Astrocyte of the cerebellum (primary cell): ENCODE measurements at regions not wholly inside any gene's neighbourhood (a gene's known extent, or its start where the extent isn't known, plus 50 kb on each side); places are given as distances from the start of the nearest gene placed in this dataset.

ENCODE experiments used
- DNase-seq: peaks from one replicate; pipeline ENCODE4 v3.0.0-alpha.2; 2011; ENCODE audit warnings: low read depth
- H3K4me3 ChIP-seq: 2 replicates; pipeline ENCODE4 v1.5.1; 2011; ENCODE audit warnings: mild to moderate bottlenecking, low read depth, low read length, moderate library complexity
- in situ Hi-C: cut with HindIII; loops from 2 replicates; pipeline ENCODE4 v1.10.0; 2017; ENCODE audit warnings: low sequenced_read_pairs
- TF ChIP-seq, protein P1 (sequence below): IDR thresholded peaks from 2 replicates; pipeline ENCODE4 v1.5.1; 2012; ENCODE audit warnings: low read length, low read depth, moderate library complexity, mild to moderate bottlenecking; ENCODE audit errors: missing control alignments

DNA sequence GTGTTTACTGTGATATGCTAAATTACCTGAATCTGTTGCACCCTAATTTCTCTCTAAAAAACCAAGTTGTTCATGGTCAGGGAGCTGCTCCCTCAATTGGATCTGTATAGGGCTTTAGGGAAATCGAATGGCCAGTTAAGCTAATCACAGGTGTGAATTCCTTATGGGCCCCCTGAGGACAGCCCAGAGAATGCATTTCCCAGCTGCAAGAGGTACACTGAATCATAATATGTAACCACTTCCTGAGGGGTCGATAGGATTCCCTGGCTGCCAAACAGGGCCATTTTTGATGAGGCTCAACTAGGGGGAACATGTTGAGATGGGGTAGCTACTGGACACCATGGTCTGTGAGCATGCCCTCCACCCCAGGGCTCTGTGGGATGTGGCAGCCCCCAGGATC is 478.6 kb downstream of the CCDC171 start:
- in situ Hi-C loops: no loop called here

DNA sequence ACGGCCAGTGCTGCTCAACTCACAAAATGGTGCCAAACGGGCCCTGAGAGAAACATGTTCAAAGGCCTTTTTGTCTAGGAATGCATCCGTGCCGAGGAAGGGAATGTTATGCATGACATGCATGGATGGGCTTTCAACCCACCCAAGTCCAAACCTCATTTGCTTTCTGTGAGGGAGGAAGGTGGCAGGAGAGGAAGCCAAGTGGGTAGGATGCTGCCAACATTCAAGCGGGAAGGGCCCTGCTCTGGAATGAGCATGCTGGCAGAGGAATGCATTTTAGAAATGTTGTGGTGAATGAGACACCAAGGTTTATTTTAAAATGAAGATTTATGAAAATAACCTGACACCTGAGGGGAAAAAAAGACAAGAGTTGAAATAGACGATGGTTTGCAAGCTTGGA is 479.1 kb downstream of the CCDC171 start:
- H3K4me3 ChIP-seq: no peak overlapping the region
- in situ Hi-C loops: no loop called here
- peak; percentile 90 for DNase-seq
- TF ChIP-seq, protein P1, sequence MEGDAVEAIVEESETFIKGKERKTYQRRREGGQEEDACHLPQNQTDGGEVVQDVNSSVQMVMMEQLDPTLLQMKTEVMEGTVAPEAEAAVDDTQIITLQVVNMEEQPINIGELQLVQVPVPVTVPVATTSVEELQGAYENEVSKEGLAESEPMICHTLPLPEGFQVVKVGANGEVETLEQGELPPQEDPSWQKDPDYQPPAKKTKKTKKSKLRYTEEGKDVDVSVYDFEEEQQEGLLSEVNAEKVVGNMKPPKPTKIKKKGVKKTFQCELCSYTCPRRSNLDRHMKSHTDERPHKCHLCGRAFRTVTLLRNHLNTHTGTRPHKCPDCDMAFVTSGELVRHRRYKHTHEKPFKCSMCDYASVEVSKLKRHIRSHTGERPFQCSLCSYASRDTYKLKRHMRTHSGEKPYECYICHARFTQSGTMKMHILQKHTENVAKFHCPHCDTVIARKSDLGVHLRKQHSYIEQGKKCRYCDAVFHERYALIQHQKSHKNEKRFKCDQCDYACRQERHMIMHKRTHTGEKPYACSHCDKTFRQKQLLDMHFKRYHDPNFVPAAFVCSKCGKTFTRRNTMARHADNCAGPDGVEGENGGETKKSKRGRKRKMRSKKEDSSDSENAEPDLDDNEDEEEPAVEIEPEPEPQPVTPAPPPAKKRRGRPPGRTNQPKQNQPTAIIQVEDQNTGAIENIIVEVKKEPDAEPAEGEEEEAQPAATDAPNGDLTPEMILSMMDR: no peak

More for the DNA sequence above, 478.6 kb downstream of the CCDC171 start:
- no peak overlapping the region for H3K4me3 ChIP-seq
- TF ChIP-seq, protein P1: no peak
- DNase-seq: no peak

DNA sequence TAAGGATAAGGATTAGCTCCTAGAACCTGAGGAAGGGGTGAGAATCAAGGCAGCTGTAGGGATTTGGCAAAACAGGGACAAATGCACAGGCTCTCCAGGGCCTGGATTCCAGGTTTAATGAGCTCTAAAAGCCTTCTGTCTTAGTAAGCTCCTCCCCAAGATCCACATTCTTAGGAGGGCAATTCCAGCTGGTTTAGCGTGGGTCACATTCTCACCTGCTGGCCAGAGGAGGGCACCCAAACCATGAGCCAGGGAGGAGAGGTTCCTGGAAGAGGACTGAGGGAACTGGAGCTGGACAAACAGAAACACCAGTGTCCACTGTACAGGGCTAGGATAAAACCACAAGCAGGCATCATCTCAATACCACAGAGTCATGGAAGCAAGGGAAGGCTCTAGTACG is 480.0 kb downstream of the CCDC171 start:
- H3K4me3 ChIP-seq: no peak overlapping the region
- in situ Hi-C loops: no loop called here
- TF ChIP-seq, protein P1: peak; percentile 49
- DNase-seq: peak; percentile 53

DNA sequence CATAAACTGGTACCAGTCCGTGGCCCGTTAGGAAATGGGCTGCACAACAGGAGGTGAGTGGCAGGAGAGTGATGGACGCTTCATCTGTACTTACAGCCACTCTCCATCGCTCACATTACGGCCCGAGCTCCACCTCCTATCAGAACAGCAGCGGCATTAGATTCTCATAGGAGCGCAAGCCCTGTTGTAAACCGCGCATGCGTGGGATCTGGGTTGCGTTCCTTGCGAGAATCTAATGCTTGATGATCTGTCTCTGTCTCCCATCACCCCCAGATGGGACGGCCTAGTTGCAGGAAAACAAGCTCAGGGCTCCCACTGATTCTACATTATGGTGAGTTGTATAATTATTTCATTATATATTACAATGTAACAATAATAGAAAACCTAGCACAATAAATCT is 480.4 kb downstream of the CCDC171 start:
- no peak overlapping the region for H3K4me3 ChIP-seq

DNA sequence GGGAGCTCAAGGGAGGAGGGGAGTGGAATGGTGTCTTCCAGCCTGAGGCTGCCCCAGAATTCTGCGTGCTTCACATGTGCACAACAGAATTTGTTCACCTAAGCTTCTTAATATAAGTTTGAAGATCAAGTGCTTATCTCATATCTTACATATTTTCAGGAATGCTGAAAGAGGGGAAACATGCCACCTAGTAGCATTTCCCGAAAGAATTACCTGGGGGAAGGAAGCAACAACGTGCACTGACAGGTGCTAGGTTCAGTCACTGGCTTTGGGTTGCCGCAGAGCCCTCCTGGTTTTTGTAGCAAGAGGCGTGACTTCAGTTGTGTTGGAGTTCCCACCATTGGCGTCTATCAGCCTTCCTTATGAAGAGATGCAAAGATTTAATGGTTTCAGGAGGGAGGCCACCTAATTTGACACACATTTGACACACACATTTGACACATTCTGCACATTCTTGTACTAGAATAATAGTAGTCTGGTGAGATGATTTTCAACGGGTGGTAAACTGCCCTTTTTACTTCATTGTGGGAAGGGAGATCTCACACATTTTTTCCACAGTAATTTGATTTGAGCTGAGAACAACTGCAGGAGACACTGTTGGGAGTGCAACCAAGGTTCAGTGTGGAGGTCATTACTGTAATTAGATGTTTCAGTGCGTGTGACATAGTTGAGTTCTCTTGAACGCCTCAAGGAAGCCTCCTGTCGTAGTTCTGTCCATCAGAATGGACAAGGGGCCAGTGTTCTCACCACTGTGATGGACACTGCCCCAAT is 481.3 kb downstream of the CCDC171 start:
- no peak overlapping the region for H3K4me3 ChIP-seq
- TF ChIP-seq, protein P1: no peak
- in situ Hi-C loops: no loop called here
- DNase-seq: no peak

More for the DNA sequence above, 480.4 kb downstream of the CCDC171 start:
- in situ Hi-C loops: no loop called here
- no peak for DNase-seq
- TF ChIP-seq, protein P1: no peak

DNA sequence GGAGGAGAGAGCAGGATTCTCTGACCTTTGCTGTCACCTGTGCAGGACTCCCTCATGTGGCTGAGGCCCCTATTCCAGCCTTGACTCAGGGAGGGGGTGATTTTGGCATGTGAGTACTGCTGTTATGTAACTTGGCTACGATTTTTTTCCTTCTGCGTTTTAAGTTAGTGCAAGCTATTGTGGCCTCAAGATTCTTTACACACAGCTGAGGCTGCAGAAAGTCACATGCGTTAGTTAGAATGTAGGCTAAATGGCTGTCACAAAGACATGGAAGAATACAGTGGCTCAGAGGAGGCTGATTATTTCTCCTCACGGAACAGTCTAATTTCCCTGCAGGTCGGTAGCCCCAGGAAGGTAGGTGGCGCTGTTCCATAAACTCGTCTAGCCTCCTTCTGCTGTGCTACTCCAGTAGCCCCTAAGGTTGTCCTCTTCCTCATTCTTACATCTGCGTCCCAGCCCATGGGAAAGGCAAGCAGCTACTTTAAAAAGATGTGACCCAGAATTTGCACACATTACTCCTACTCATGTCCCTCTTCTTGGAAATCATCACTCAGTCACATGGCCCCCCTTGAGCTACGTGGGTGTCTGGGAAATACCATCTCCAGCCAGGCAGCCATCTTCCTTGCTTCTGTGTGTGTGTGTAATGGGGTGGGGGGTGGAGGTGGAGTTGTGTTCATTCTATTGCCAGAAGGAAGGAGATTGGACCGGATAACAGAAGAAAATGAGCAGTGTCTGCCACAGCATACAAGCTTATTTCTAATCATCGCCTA is 486.6 kb downstream of the CCDC171 start:
- in situ Hi-C loops: no loop called here
- no peak overlapping the region for H3K4me3 ChIP-seq
- TF ChIP-seq, protein P1: no peak
- no peak for DNase-seq
